ENCODE measurements at regions not wholly inside any gene's neighbourhood (a gene's known extent, or its start where the extent isn't known, plus 50 kb on each side); places are given as distances from the start of the nearest gene placed in this dataset.

GRCh38 chr5:25448646-25449045, 803.9 kb upstream of the CDH10 start:
- TF ChIP-seq CTCF (IDR thresholded peaks at IDR 0.05; ENCODE audit: control extremely low read depth in 1 of 3, insufficient read depth in 1 of 3, low read depth in 1 of 3, low read length in 3 of 3) (no peak), POU5F1 (IDR thresholded peaks at IDR 0.05; ENCODE audit: low read depth, low read length) (no peak)

Data from H1 (cell line).